HG03135 (cell line): ENCODE measurements at regions not wholly inside any gene's neighbourhood (a gene's known extent, or its start where the extent isn't known, plus 50 kb on each side); places are given as distances from the start of the nearest gene placed in this dataset.

ENCODE experiments used
- ATAC-seq: cut with Tn5 transposase; IDR thresholded peaks from one replicate; pipeline ENCODE4 v1.9.1; 2021; ENCODE audit warnings: mild to moderate bottlenecking, moderate library complexity; ENCODE audit not compliant: unreplicated experiment

- ATAC-seq, result no peak
Observed at GRCh38 chr6:92184933-92185332, 1234.4 kb downstream of the EPHA7 start.

GRCh38 chr6:92181347-92181746 is 1238.0 kb downstream of the EPHA7 start:
- no peak for ATAC-seq

GRCh38 chr6:92180090-92180489 is 1239.3 kb downstream of the EPHA7 start:
- ATAC-seq, result no peak

- no peak for ATAC-seq
Observed at GRCh38 chr6:92176666-92177065, 1242.7 kb downstream of the EPHA7 start.

GRCh38 chr6:92174398-92175073 is 1244.8 kb downstream of the EPHA7 start:
- no peak for ATAC-seq

GRCh38 chr6:92169506-92169905 is 1249.9 kb downstream of the EPHA7 start:
- ATAC-seq, result no peak

GRCh38 chr6:92166666-92167065 is 1252.7 kb downstream of the EPHA7 start:
- no peak for ATAC-seq

GRCh38 chr6:92161953-92162352 is 1257.4 kb downstream of the EPHA7 start:
- ATAC-seq, result no peak

GRCh38 chr6:92160226-92160625 is 1259.1 kb downstream of the EPHA7 start:
- no peak for ATAC-seq

GRCh38 chr6:92159046-92159445 is 1260.3 kb downstream of the EPHA7 start:
- no peak for ATAC-seq

GRCh38 chr6:92150553-92150952 is 1268.8 kb downstream of the EPHA7 start:
- no peak for ATAC-seq

GRCh38 chr6:92147246-92147645 is 1272.1 kb downstream of the EPHA7 start:
- ATAC-seq, result no peak

- no peak for ATAC-seq
Observed at GRCh38 chr6:92139601-92140000, 1279.8 kb downstream of the EPHA7 start.

- no peak for ATAC-seq
Observed at GRCh38 chr6:92132957-92133356, 1286.4 kb downstream of the EPHA7 start.

GRCh38 chr6:92132457-92132856 is 1286.9 kb downstream of the EPHA7 start:
- ATAC-seq, result no peak

- ATAC-seq, result no peak
Observed at GRCh38 chr6:92130944-92131343, 1288.4 kb downstream of the EPHA7 start.

- no peak for ATAC-seq
Observed at GRCh38 chr6:92126983-92127382, 1292.4 kb downstream of the EPHA7 start.

- ATAC-seq, result no peak
Observed at GRCh38 chr6:92126088-92126487, 1293.3 kb downstream of the EPHA7 start.

GRCh38 chr6:92125681-92126080 is 1293.7 kb downstream of the EPHA7 start:
- ATAC-seq, result no peak

- ATAC-seq, result no peak
Observed at GRCh38 chr6:92124200-92124651, 1295.1 kb downstream of the EPHA7 start.

- no peak for ATAC-seq
Observed at GRCh38 chr6:92122746-92123145, 1296.6 kb downstream of the EPHA7 start.

- ATAC-seq, result no peak
Observed at GRCh38 chr6:92121228-92121627, 1298.1 kb downstream of the EPHA7 start.

- ATAC-seq, result no peak
Observed at GRCh38 chr6:92117800-92118199, 1301.6 kb downstream of the EPHA7 start.
